ENCODE measurements at regions not wholly inside any gene's neighbourhood (a gene's known extent, or its start where the extent isn't known, plus 50 kb on each side); places are given as distances from the start of the nearest gene placed in this dataset.

- POLR2A ChIA-PET: no interaction called here
Observed at GRCh38 chr13:37490176-37490779, 108.3 kb downstream of the POSTN start.

DNA sequence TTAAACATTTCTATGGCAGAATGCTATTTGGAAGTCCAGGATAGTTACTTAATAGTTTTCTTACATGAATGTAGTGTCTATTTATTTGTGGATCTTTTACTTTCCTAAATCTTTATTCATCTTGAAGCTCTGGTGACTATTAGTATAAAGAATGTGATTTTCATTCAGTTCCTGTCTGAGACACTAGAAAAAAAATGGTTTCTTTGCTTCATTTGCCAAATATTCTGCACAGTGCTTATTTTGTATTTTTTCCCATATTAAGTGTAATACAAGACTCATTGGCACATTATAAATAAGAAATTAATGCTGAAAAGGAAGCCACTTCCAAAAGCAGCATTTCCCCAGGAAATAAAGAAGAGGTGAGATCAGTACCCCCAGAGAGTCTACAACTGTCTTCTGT, 109.8 kb downstream of the POSTN start:
- TF ChIP-seq, protein P1, sequence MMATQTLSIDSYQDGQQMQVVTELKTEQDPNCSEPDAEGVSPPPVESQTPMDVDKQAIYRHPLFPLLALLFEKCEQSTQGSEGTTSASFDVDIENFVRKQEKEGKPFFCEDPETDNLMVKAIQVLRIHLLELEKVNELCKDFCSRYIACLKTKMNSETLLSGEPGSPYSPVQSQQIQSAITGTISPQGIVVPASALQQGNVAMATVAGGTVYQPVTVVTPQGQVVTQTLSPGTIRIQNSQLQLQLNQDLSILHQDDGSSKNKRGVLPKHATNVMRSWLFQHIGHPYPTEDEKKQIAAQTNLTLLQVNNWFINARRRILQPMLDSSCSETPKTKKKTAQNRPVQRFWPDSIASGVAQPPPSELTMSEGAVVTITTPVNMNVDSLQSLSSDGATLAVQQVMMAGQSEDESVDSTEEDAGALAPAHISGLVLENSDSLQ (IDR thresholded peaks at IDR 0.05): no peak
- TF ChIP-seq SP1 (IDR thresholded peaks at IDR 0.05) (no peak), L3MBTL2 (conservative IDR thresholded peaks at IDR 0.05) (no peak), TARDBP (IDR thresholded peaks at IDR 0.05) (no peak), SUZ12 (IDR thresholded peaks at IDR 0.05) (no peak), FOXK2 (IDR thresholded peaks at IDR 0.05) (no peak), HDGF (IDR thresholded peaks at IDR 0.05; ENCODE audit: borderline replicate concordance) (no peak), BHLHE40 (IDR thresholded peaks at IDR 0.05; ENCODE audit: borderline replicate concordance) (no peak)
- no peak for DNase-seq (ENCODE audit: extremely low spot score)
- CTCF ChIA-PET: no interaction called here
- POLR2A ChIA-PET: no interaction called here

More at GRCh38 chr13:37490176-37490779, 108.3 kb downstream of the POSTN start:
- DNase-seq (ENCODE audit: extremely low spot score): no peak
- TF ChIP-seq L3MBTL2 (conservative IDR thresholded peaks at IDR 0.05) (no peak), CTBP1 (IDR thresholded peaks at IDR 0.05; ENCODE audit: borderline replicate concordance) (no peak), ZNF384 (IDR thresholded peaks at IDR 0.05) (no peak), LEF1 (IDR thresholded peaks at IDR 0.05; ENCODE audit: borderline replicate concordance) (no peak)
- CTCF ChIA-PET: no interaction called here

DNA sequence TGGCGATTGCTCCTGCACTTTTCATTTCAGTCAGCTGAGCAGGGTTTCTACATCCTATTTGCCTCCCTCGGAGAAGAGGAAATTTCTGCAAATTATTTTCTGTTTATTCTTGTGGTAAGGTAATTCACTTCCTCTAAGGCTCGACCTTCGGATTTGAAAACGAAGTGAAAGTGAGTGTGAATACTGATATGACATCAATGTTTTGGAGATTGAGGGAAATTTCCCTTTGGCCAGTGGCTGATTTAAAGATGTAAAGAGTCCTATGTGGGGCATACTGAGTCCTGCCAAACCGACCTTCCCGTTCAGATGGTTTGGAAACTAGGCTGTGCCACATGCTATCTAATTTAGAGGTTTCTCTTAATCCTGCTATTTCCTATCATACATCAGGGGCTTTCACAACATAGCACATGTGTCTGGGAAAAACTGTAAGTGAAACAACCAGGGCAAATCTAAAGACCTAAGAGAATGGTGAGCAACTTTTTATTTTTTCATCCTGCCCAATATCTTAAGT, 112.3 kb downstream of the POSTN start:
- TF ChIP-seq FOXA1 (IDR thresholded peaks at IDR 0.05): no peak
- TF ChIP-seq FOXM1 (IDR thresholded peaks at IDR 0.05; ENCODE audit: borderline replicate concordance): no peak
- no peak for TF ChIP-seq BHLHE40 (IDR thresholded peaks at IDR 0.05; ENCODE audit: borderline replicate concordance)
- no peak for TF ChIP-seq L3MBTL2 (conservative IDR thresholded peaks at IDR 0.05)
- TF ChIP-seq, protein P1 (IDR thresholded peaks at IDR 0.05): no peak
- TF ChIP-seq ARNT (IDR thresholded peaks at IDR 0.05): no peak
- TF ChIP-seq SUZ12 (IDR thresholded peaks at IDR 0.05): no peak
- no peak for TF ChIP-seq TARDBP (IDR thresholded peaks at IDR 0.05)
- no peak for TF ChIP-seq LEF1 (IDR thresholded peaks at IDR 0.05; ENCODE audit: borderline replicate concordance)
- TF ChIP-seq CTBP1 (IDR thresholded peaks at IDR 0.05; ENCODE audit: borderline replicate concordance): no peak
- TF ChIP-seq NFRKB (IDR thresholded peaks at IDR 0.05): no peak
- TF ChIP-seq ZNF384 (IDR thresholded peaks at IDR 0.05): no peak
- no peak for TF ChIP-seq FOXK2 (IDR thresholded peaks at IDR 0.05)
- no peak for DNase-seq (ENCODE audit: extremely low spot score)
- POLR2A ChIA-PET: no interaction called here
- CTCF ChIA-PET: no interaction called here

DNA sequence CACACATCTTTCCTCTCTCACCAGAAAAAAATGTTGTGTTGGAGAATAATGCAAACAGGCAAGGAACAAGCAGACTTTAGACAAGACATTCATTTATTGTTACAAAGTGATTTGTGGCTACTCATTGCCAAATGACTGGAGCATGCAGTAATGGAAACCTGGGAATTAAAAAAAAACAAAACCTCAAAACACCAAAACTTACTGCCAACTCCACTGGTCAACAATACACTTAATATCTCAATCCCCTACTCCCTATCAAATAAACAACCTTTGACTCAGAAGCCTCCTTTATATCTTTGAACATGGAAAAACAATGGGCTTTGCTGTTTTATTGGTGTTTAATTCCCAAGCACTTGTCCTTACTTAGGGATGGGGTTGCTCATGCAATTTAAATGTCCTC, 112.8 kb downstream of the POSTN start:
- ChIA-PET CTCF (no interaction called here), POLR2A (no interaction called here)
- DNase-seq (ENCODE audit: extremely low spot score): no peak
- TF ChIP-seq ARNT (IDR thresholded peaks at IDR 0.05): no peak
- no peak for TF ChIP-seq NFRKB (IDR thresholded peaks at IDR 0.05)
- no peak for TF ChIP-seq ELF4 (IDR thresholded peaks at IDR 0.05)
- no peak for TF ChIP-seq FOXA1 (IDR thresholded peaks at IDR 0.05)

- ChIA-PET CTCF (no interaction called here), POLR2A (no interaction called here)
- DNase-seq (ENCODE audit: extremely low spot score): no peak
- TF ChIP-seq FOXM1 (IDR thresholded peaks at IDR 0.05; ENCODE audit: borderline replicate concordance): no peak
- no peak for TF ChIP-seq SP1 (IDR thresholded peaks at IDR 0.05)
- no peak for TF ChIP-seq FOXK2 (IDR thresholded peaks at IDR 0.05)
- TF ChIP-seq HDGF (IDR thresholded peaks at IDR 0.05; ENCODE audit: borderline replicate concordance): no peak
- no peak for TF ChIP-seq ARNT (IDR thresholded peaks at IDR 0.05)
- no peak for TF ChIP-seq BHLHE40 (IDR thresholded peaks at IDR 0.05; ENCODE audit: borderline replicate concordance)
- no peak for TF ChIP-seq L3MBTL2 (conservative IDR thresholded peaks at IDR 0.05)
- TF ChIP-seq CTBP1 (IDR thresholded peaks at IDR 0.05; ENCODE audit: borderline replicate concordance): no peak
- TF ChIP-seq TARDBP (IDR thresholded peaks at IDR 0.05): no peak
- no peak for TF ChIP-seq NFRKB (IDR thresholded peaks at IDR 0.05)
- TF ChIP-seq, protein P1 (IDR thresholded peaks at IDR 0.05): no peak
- TF ChIP-seq LEF1 (IDR thresholded peaks at IDR 0.05; ENCODE audit: borderline replicate concordance): no peak
- TF ChIP-seq ELF4 (IDR thresholded peaks at IDR 0.05): no peak
- TF ChIP-seq ZNF384 (IDR thresholded peaks at IDR 0.05): no peak
- TF ChIP-seq SUZ12 (IDR thresholded peaks at IDR 0.05): no peak
Observed at GRCh38 chr13:37484056-37484455, 114.5 kb downstream of the POSTN start.

GRCh38 chr13:37482331-37482730, 116.2 kb downstream of the POSTN start:
- no peak for TF ChIP-seq ZNF384 (IDR thresholded peaks at IDR 0.05)
- DNase-seq (ENCODE audit: extremely low spot score): no peak
- POLR2A ChIA-PET: no interaction called here
- CTCF ChIA-PET: no interaction called here

DNA sequence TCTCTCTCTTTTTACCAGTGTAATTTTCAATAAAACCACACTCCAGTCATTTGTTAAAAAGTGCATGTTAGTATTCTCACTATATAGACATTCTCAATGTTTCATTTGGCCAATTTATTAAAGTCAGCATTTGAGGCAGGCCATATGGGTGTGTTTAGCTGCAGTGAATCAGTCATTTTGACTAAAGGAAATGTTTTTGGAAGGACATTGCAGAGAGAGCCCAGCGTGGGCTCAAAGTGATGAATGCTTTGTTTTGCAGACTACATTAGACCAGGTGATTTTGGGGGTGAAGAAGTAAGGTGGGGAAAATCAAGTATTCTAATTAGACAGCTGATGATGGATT, 116.7 kb downstream of the POSTN start:
- CTCF ChIA-PET: no interaction called here
- TF ChIP-seq ARNT (IDR thresholded peaks at IDR 0.05): no peak
- TF ChIP-seq BHLHE40 (IDR thresholded peaks at IDR 0.05; ENCODE audit: borderline replicate concordance): no peak
- no peak for TF ChIP-seq SUZ12 (IDR thresholded peaks at IDR 0.05)
- TF ChIP-seq, protein P1 (IDR thresholded peaks at IDR 0.05): no peak
- TF ChIP-seq LEF1 (IDR thresholded peaks at IDR 0.05; ENCODE audit: borderline replicate concordance): no peak
- TF ChIP-seq ELF4 (IDR thresholded peaks at IDR 0.05): no peak
- TF ChIP-seq FOXK2 (IDR thresholded peaks at IDR 0.05): no peak
- no peak for DNase-seq (ENCODE audit: extremely low spot score)

More for the DNA sequence above, 116.7 kb downstream of the POSTN start:
- POLR2A ChIA-PET: no interaction called here

Data from HEK293T (cell line).